Caco-2 (cell line): ENCODE measurements at regions not wholly inside any gene's neighbourhood (a gene's known extent, or its start where the extent isn't known, plus 50 kb on each side); places are given as distances from the start of the nearest gene placed in this dataset.

Experiments used
- BruUV-seq: library from RNA; stranded (reverse); fragments of 400-500 nt; replicated peaks from 2 replicates; lab custom pipeline; 2021; lab: Mats Ljungman, UMichigan
- CTCF ChIA-PET: fragments of 300-600 bp; sonication (Branson Sonifier 250); formaldehyde crosslinking; loops from one replicate; lab custom pipeline; 2022; ENCODE audit warnings: antibody characterized with exemption; lab: Charles Lee
- POLR2A ChIA-PET: fragments of 300-600 bp; sonication (Branson Sonifier 250); formaldehyde crosslinking; loops from one replicate; lab custom pipeline; 2022; ENCODE audit warnings: antibody characterized with exemption; lab: Charles Lee
- DNase-seq, 2 experiments: peaks; one replicate each; pipeline versions ENCODE4 v3.0.0 to v3.0.0-alpha.2; 2020 to 2022
- H3K27me3 ChIP-seq: replicated peaks from 2 replicates; pipeline ENCODE4 v1.6.0; 2011; ENCODE audit warnings: low read length; ENCODE audit not compliant: control insufficient read depth, insufficient read depth
- H3K36me3 ChIP-seq: 2 replicates; pipeline ENCODE4 v1.5.1; 2011; ENCODE audit warnings: low read length; ENCODE audit not compliant: control insufficient read depth, insufficient read depth
- H3K4me1 ChIP-seq: fragments of 250-450 bp; sonication (Bioruptor Pico); 2 replicates; pipeline ENCODE4 v1.5.1; 2020; ENCODE audit warnings: mild to moderate bottlenecking
- H3K4me3 ChIP-seq: 2 replicates; pipeline ENCODE4 v1.5.1; 2011; ENCODE audit warnings: low read depth, mild to moderate bottlenecking, control low read depth, low read length
- H3K9me3 ChIP-seq: fragments of 250-450 bp; sonication (Bioruptor Pico); 2 replicates; pipeline ENCODE4 v1.5.1; 2020; ENCODE audit warnings: mild to moderate bottlenecking, moderate library complexity
- H3K27ac Mint-ChIP-seq: one replicate; pipeline ENCODE4 v1.8.0; 2022; ENCODE audit warnings: mixed read lengths; ENCODE audit not compliant: unreplicated experiment
- H3K27me3 Mint-ChIP-seq: one replicate; pipeline ENCODE4 v1.8.0; 2022; ENCODE audit warnings: mixed read lengths; ENCODE audit not compliant: insufficient read depth, unreplicated experiment
- H3K36me3 Mint-ChIP-seq: one replicate; pipeline ENCODE4 v1.8.0; 2022; ENCODE audit warnings: mild to moderate bottlenecking, mixed read lengths; ENCODE audit not compliant: insufficient read depth, unreplicated experiment
- H3K4me1 Mint-ChIP-seq: one replicate; pipeline ENCODE4 v1.8.0; 2022; ENCODE audit warnings: low read depth, mixed read lengths; ENCODE audit not compliant: unreplicated experiment
- H3K4me3 Mint-ChIP-seq: one replicate; pipeline ENCODE4 v1.8.0; 2022; ENCODE audit warnings: mild to moderate bottlenecking, moderate library complexity, mixed read lengths; ENCODE audit not compliant: unreplicated experiment
- H3K9me3 Mint-ChIP-seq: one replicate; pipeline ENCODE4 v1.8.0; 2022; ENCODE audit warnings: mixed read lengths; ENCODE audit not compliant: unreplicated experiment
- intact Hi-C: fragments of 100-400 bp; cut with micrococcal nuclease; formaldehyde crosslinking; loops from one replicate; pipeline ENCODE4 v1.10.0; 2022; ENCODE audit not compliant: unreplicated experiment
- TF ChIP-seq, protein P1 (sequence below), 2 experiments: fragments of 200-600 bp in 1 of 2; IDR thresholded peaks; 1 replicate in 1 of 2; 2 replicates in 1 of 2; pipeline versions ENCODE4 v1.5.1 to v1.8.0; 2011 to 2022; ENCODE audit warnings: antibody characterized with exemption in 1 of 2, control low read depth in 1 of 2, inconsistent platforms in 1 of 2, low read depth in 1 of 2, low read length in 1 of 2, mild to moderate bottlenecking in 1 of 2, moderate library complexity in 1 of 2; ENCODE audit not compliant: insufficient read depth in 1 of 2, severe bottlenecking in 1 of 2, unreplicated experiment in 1 of 2

DNA sequence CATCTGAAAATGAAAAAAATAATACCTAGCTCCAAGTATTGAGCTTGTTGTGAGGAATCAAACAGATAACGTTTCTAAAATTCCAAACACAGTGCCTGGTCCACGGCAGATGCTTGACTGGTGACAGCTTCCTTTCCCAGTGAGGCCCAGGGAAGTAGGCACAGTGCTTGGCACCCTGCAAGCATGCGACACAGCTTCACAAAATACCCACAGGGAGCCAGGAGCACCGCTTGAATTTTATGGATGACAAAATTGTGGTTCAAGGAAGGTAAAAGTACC is 205.1 kb upstream of the TNP1 start:
- no peak overlapping the region for H3K4me3 Mint-ChIP-seq
- no TSS peak for BruUV-seq
- no peaks in the 10 kb centered on the region for H3K27me3 ChIP-seq
- H3K9me3 ChIP-seq, result no peaks in the 10 kb centered on the region
- H3K4me3 ChIP-seq, result no peak overlapping the region
- CTCF ChIA-PET, result no interaction called here
- H3K36me3 ChIP-seq, result no peaks in the 10 kb centered on the region
- H3K4me1 Mint-ChIP-seq, result peaks cover 6% of the 10 kb centered on the region
- TF ChIP-seq, protein P1, sequence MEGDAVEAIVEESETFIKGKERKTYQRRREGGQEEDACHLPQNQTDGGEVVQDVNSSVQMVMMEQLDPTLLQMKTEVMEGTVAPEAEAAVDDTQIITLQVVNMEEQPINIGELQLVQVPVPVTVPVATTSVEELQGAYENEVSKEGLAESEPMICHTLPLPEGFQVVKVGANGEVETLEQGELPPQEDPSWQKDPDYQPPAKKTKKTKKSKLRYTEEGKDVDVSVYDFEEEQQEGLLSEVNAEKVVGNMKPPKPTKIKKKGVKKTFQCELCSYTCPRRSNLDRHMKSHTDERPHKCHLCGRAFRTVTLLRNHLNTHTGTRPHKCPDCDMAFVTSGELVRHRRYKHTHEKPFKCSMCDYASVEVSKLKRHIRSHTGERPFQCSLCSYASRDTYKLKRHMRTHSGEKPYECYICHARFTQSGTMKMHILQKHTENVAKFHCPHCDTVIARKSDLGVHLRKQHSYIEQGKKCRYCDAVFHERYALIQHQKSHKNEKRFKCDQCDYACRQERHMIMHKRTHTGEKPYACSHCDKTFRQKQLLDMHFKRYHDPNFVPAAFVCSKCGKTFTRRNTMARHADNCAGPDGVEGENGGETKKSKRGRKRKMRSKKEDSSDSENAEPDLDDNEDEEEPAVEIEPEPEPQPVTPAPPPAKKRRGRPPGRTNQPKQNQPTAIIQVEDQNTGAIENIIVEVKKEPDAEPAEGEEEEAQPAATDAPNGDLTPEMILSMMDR (IDR thresholded peaks at IDR 0.05; ENCODE audit: insufficient read depth in 1 of 2, low read depth in 1 of 2, low read length in 1 of 2, severe bottlenecking in 1 of 2, unreplicated experiment in 1 of 2), result no peak
- no peaks in the 10 kb centered on the region for H3K9me3 Mint-ChIP-seq
- H3K4me1 ChIP-seq, result no peaks in the 10 kb centered on the region
- intact Hi-C loops, result no loop called here
- POLR2A ChIA-PET, result no interaction called here
- H3K36me3 Mint-ChIP-seq, result no peaks in the 10 kb centered on the region
- no peak for DNase-seq
- peaks cover 3% of the 10 kb centered on the region for H3K27me3 Mint-ChIP-seq
- no peak overlapping the region for H3K27ac Mint-ChIP-seq

DNA sequence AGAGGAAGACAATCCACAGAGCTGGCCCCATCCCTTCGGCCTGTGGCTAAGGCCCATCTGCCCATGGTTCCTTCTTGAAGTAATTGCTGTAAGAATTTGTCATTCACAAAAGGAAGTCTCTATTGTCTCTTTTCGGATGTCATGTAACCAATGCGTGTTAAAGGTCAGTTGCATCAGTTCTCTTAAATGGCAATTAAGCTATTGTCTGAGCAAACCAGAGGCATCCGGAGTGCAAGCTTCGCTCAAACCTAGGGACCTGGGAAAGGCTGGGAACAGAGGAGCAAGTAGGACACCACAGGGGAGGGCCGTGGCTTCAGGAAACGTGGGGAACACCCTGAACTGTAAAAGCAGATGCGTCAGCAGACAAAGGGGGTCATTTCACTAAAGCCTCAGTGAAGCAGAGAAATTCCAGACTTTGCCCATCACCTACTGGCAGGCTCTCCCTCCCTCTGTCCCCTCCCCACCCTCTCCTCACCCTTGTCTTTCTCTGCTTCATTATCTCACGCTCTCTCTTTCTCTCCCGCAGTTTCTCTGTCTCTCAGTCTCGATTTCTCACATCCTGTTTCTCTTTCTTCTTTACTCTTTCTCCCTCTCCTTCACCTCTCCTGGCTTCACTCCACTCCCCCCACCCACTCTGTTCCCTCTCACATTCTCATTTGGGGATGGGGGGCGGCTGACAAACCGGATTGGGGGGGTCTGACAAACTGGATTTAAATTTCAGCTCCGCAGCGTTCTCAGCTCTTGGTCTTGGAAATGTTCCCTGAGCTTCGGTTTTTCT is 204.6 kb upstream of the TNP1 start:
- Mint-ChIP-seq H3K36me3 (no peaks in the 10 kb centered on the region), H3K27me3 (peaks cover 3% of the 10 kb centered on the region), H3K4me3 (no peak overlapping the region), H3K4me1 (peaks cover 6% of the 10 kb centered on the region), H3K27ac (no peak overlapping the region), H3K9me3 (no peaks in the 10 kb centered on the region)
- TF ChIP-seq, protein P1 (IDR thresholded peaks at IDR 0.05; ENCODE audit: insufficient read depth in 1 of 2, low read depth in 1 of 2, low read length in 1 of 2, severe bottlenecking in 1 of 2, unreplicated experiment in 1 of 2), result no peak
- Histone ChIP-seq H3K27me3 (no peaks in the 10 kb centered on the region), H3K36me3 (no peaks in the 10 kb centered on the region), H3K4me1 (no peaks in the 10 kb centered on the region), H3K4me3 (no peak overlapping the region), H3K9me3 (no peaks in the 10 kb centered on the region)
- no TSS peak for BruUV-seq
- DNase-seq, result no peak
- ChIA-PET POLR2A (no interaction called here), CTCF (no interaction called here)
- intact Hi-C loops, result no loop called here

DNA sequence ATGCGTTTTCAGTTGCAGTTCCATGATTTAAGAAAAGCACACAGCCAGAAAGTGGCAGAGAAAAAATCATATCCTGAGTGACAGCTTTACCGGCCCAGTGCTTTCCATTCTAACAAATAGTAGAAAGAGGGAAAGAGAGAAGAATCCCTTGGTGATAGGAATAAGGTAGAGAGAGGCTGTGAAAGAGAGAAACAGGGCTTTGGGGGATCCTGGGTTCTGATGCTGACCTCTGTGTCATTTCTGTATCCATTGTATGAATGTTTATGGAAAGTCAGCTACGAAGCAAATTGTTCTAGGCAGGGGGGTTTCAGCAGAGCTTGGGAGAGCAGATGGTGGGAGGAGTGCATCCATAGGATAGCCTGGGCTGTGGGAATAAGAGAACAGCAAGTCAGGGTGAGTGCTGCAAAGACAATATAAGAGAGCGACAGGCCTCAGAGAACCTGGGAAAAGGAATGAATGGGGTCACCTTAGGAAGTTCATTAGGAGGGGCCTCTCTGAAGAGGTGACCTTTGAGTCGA is 203.4 kb upstream of the TNP1 start:
- Histone ChIP-seq H3K4me3 (no peak overlapping the region), H3K27me3 (no peaks in the 10 kb centered on the region), H3K36me3 (no peaks in the 10 kb centered on the region), H3K4me1 (no peaks in the 10 kb centered on the region), H3K9me3 (no peaks in the 10 kb centered on the region)
- ChIA-PET POLR2A (no interaction called here), CTCF (no interaction called here)
- Mint-ChIP-seq H3K4me3 (no peak overlapping the region), H3K27ac (no peak overlapping the region), H3K4me1 (peaks cover 6% of the 10 kb centered on the region), H3K36me3 (no peaks in the 10 kb centered on the region), H3K27me3 (peaks cover 3% of the 10 kb centered on the region), H3K9me3 (no peaks in the 10 kb centered on the region)
- TF ChIP-seq, protein P1 (IDR thresholded peaks at IDR 0.05; ENCODE audit: insufficient read depth in 1 of 2, low read depth in 1 of 2, low read length in 1 of 2, severe bottlenecking in 1 of 2, unreplicated experiment in 1 of 2), result no peak
- BruUV-seq, result no TSS peak
- intact Hi-C loops, result no loop called here
- DNase-seq, result no peak
